GM23248 (cell line): ENCODE measurements at regions not wholly inside any gene's neighbourhood (a gene's known extent, or its start where the extent isn't known, plus 50 kb on each side); places are given as distances from the start of the nearest gene placed in this dataset.

Experiments used
- DNase-seq: peaks from one replicate; pipeline ENCODE4 v3.0.0-alpha.2; 2015
- H2AFZ ChIP-seq: fragments of 200-600 bp; sonication (generic); 2 replicates; pipeline ENCODE4 v1.6.1; 2016; ENCODE audit warnings: antibody characterized with exemption
- H3F3A ChIP-seq: fragments of 200-600 bp; sonication (generic); 2 replicates; pipeline ENCODE4 v1.6.1; 2016; ENCODE audit warnings: mild to moderate bottlenecking, antibody characterized with exemption, mixed run types; ENCODE audit not compliant: insufficient read depth
- H3K27ac ChIP-seq: fragments of 200-600 bp; sonication (generic); 2 replicates; pipeline ENCODE4 v1.5.1; 2016; ENCODE audit warnings: mild to moderate bottlenecking
- H3K27me3 ChIP-seq: fragments of 200-600 bp; sonication (generic); replicated peaks from 2 replicates; pipeline ENCODE4 v1.6.1; 2016; ENCODE audit warnings: mild to moderate bottlenecking; ENCODE audit not compliant: insufficient read depth
- H3K36me3 ChIP-seq: fragments of 200-600 bp; sonication (generic); 2 replicates; pipeline ENCODE4 v1.6.1; 2016; ENCODE audit warnings: low read depth, mild to moderate bottlenecking
- H3K4me1 ChIP-seq: fragments of 200-600 bp; sonication (generic); 2 replicates; pipeline ENCODE4 v1.6.1; 2016; ENCODE audit warnings: mild to moderate bottlenecking; ENCODE audit not compliant: insufficient read depth
- H3K4me2 ChIP-seq: fragments of 200-600 bp; sonication (generic); one replicate; pipeline ENCODE4 v1.6.1; 2016; ENCODE audit warnings: mild to moderate bottlenecking; ENCODE audit not compliant: unreplicated experiment
- H3K4me3 ChIP-seq: fragments of 200-600 bp; sonication (generic); 2 replicates; pipeline ENCODE4 v1.5.1; 2016; ENCODE audit warnings: mild to moderate bottlenecking
- H3K79me2 ChIP-seq: fragments of 200-600 bp; sonication (generic); 2 replicates; pipeline ENCODE4 v1.6.1; 2016; ENCODE audit warnings: mild to moderate bottlenecking; ENCODE audit not compliant: insufficient read depth
- H3K9ac ChIP-seq: fragments of 200-600 bp; sonication (generic); 2 replicates; pipeline ENCODE4 v1.6.1; 2016; ENCODE audit warnings: mild to moderate bottlenecking
- H3K9me2 ChIP-seq: fragments of 200-600 bp; sonication (generic); 2 replicates; pipeline ENCODE4 v1.6.1; 2016; ENCODE audit warnings: mixed run types, mild to moderate bottlenecking, moderate library complexity; ENCODE audit not compliant: insufficient read depth
- H3K9me3 ChIP-seq: fragments of 200-600 bp; sonication (generic); one replicate; pipeline ENCODE4 v1.6.1; 2017; ENCODE audit warnings: low read depth
- H4K20me1 ChIP-seq: fragments of 200-600 bp; sonication (generic); 2 replicates; pipeline ENCODE4 v1.6.0; 2016; ENCODE audit not compliant: insufficient read depth
- EZH2 ChIP-seq: fragments of 200-600 bp; sonication (generic); IDR thresholded peaks from 2 replicates; pipeline ENCODE4 v1.6.1; 2018; ENCODE audit warnings: antibody characterized with exemption, mild to moderate bottlenecking; ENCODE audit not compliant: insufficient read depth, poor library complexity, severe bottlenecking
- EZH2phosphoT487 ChIP-seq: fragments of 200-600 bp; sonication (generic); IDR thresholded peaks from 2 replicates; pipeline ENCODE4 v1.6.1; 2018; ENCODE audit warnings: antibody characterized with exemption, moderate library complexity, mild to moderate bottlenecking, low read depth; ENCODE audit not compliant: insufficient read depth
- WGBS, 2 experiments: methylation state at CpG; one replicate each; pipeline ENCODE4 v1.1.6; 2015 to 2017; ENCODE audit warnings: low lambda C conversion rate in 2 of 2, low coverage in 1 of 2; ENCODE audit errors: missing lambda C conversion rate in 2 of 2; 5-methylcytosine and 5-hydroxymethylcytosine counted together
- in situ Hi-C: fragments of 300-500 bp; cut with MboI; formaldehyde crosslinking; loops from 2 replicates; pipeline ENCODE4 v1.15.0; 2020

DNA sequence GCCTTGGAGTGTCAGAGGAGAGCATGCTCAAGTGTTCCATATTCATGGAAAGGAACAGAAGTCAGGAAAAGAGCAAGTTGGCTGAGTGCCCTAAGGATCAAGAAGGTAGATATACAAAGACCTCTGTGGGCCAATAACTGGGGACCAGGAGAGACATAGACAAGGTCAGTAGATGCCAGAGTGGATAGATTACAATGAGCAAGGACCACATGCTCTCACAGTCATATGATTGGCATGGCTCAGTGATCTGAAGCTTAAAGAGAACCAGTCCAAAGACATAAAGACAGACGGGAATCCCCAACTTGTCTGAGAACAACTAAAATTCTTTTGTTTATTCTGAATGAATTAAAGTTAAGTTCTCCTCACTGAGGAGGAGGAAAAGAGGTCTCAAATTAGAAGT, 289.7 kb downstream of the HS3ST1 start:
- Histone ChIP-seq H3K27me3 (no peaks in the 10 kb centered on the region), H3K79me2 (no peaks in the 10 kb centered on the region), H3K9ac (no peak overlapping the region), H3K9me3 (no peaks in the 10 kb centered on the region), H3K27ac (no peak overlapping the region), H3K36me3 (no peaks in the 10 kb centered on the region), H3F3A (no peaks in the 10 kb centered on the region), H3K4me3 (no peak overlapping the region), H3K4me1 (no peaks in the 10 kb centered on the region), H2AFZ (no peak overlapping the region), H3K4me2 (no peak overlapping the region), H3K9me2 (no peaks in the 10 kb centered on the region), H4K20me1 (no peaks in the 10 kb centered on the region)
- WGBS, 2 experiments, result 36 to 41% methylated on average over 1 of the region's 1 CpG
- in situ Hi-C loops, result no loop called here
- DNase-seq, result no peak
- no peak for TF ChIP-seq EZH2
- TF ChIP-seq EZH2phosphoT487, result no peak

DNA sequence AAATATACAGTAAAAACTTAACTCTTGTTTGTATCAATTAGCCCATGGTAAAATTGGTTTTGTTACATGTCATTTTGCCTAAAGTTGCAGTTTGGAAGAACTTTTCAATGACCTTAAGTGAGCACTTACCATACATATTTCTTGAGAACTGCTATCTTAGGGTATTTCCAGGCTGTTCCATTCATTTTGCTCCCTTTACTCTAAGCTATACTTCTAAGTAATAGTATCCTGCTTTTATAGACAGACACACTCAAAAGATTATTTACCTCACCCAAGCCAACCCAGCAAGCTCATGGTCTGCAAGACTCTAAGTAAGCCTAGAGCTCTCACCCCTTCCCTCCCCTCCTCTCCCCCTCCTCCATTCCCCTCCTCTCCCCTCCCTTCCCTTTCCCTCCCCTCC, 294.0 kb downstream of the HS3ST1 start:
- no peak overlapping the region for H3K9ac ChIP-seq
- no peaks in the 10 kb centered on the region for H3K79me2 ChIP-seq
- no peaks in the 10 kb centered on the region for H4K20me1 ChIP-seq
- no peaks in the 10 kb centered on the region for H3K9me3 ChIP-seq
- H3K27me3 ChIP-seq, result no peaks in the 10 kb centered on the region
- no peaks in the 10 kb centered on the region for H3K4me1 ChIP-seq
- no peak overlapping the region for H3K4me2 ChIP-seq
- no peak overlapping the region for H3K27ac ChIP-seq
- no peak overlapping the region for H3K4me3 ChIP-seq
- H3K9me2 ChIP-seq, result no peaks in the 10 kb centered on the region
- in situ Hi-C loops, result no loop called here
- no peaks in the 10 kb centered on the region for H3K36me3 ChIP-seq
- TF ChIP-seq EZH2phosphoT487 (no peak), EZH2 (no peak)
- H3F3A ChIP-seq, result no peaks in the 10 kb centered on the region
- no peak for DNase-seq
- no peak overlapping the region for H2AFZ ChIP-seq

DNA sequence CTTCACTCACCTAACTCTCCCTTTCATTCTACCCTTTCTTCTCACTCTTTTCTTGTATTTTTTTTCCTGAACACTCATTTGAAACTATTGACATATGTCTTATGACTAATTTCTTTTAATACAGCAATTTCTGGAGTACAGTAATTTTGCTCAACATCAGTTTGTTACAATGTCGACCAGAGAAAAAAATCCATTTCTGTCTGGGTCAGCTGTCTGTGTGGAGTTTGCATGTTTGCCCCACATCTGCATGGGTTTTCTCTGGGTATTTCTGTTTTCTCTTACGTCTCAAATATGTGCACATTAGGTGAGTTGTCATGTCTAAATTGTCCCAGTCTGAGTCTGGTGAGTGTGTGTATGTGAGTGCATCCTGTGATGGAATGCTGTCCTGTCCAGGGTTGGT, 294.8 kb downstream of the HS3ST1 start:
- Histone ChIP-seq H3K36me3 (no peaks in the 10 kb centered on the region), H3K4me3 (no peak overlapping the region), H3K9ac (no peak overlapping the region), H3K79me2 (no peaks in the 10 kb centered on the region), H3K27ac (no peak overlapping the region), H3K9me3 (no peaks in the 10 kb centered on the region), H3F3A (no peaks in the 10 kb centered on the region), H3K27me3 (no peaks in the 10 kb centered on the region), H3K4me2 (no peak overlapping the region), H3K4me1 (no peaks in the 10 kb centered on the region), H3K9me2 (no peaks in the 10 kb centered on the region), H2AFZ (no peak overlapping the region), H4K20me1 (no peaks in the 10 kb centered on the region)
- in situ Hi-C loops, result no loop called here
- WGBS, 2 experiments, result 7 to 14% methylated on average over 2 of the region's 2 CpGs
- no peak for TF ChIP-seq EZH2phosphoT487
- TF ChIP-seq EZH2, result no peak
- DNase-seq, result no peak

DNA sequence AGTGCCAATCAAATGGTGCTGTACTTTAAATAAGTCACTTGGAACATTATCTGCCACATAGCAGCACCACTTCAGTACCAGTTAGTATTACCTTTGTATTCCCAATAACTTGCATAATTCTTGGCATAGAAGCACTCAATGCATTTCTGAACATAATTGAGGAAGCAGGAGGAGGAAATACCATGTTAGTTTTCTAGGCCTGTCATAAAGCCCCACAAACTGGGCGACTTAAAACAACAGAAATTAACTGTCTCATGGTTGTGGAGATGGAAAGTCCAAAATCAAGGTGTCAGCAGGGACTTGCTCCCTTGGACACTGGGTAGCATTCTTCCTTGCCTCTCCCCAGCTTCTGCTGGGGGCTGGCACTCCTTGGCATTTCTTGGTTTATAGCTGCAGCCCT, 296.2 kb downstream of the HS3ST1 start:
- no peak for DNase-seq
- Histone ChIP-seq H3K4me3 (no peak overlapping the region), H4K20me1 (no peaks in the 10 kb centered on the region), H3K9ac (no peak overlapping the region), H3F3A (no peaks in the 10 kb centered on the region), H3K79me2 (no peaks in the 10 kb centered on the region), H3K4me2 (no peak overlapping the region), H2AFZ (no peak overlapping the region), H3K9me2 (no peaks in the 10 kb centered on the region), H3K36me3 (no peaks in the 10 kb centered on the region), H3K27me3 (no peaks in the 10 kb centered on the region), H3K27ac (no peak overlapping the region), H3K9me3 (no peaks in the 10 kb centered on the region), H3K4me1 (no peaks in the 10 kb centered on the region)
- WGBS, 2 experiments, result 0 to 3% methylated on average over 1 of the region's 1 CpG
- in situ Hi-C loops, result no loop called here
- TF ChIP-seq EZH2phosphoT487 (no peak), EZH2 (no peak)

DNA sequence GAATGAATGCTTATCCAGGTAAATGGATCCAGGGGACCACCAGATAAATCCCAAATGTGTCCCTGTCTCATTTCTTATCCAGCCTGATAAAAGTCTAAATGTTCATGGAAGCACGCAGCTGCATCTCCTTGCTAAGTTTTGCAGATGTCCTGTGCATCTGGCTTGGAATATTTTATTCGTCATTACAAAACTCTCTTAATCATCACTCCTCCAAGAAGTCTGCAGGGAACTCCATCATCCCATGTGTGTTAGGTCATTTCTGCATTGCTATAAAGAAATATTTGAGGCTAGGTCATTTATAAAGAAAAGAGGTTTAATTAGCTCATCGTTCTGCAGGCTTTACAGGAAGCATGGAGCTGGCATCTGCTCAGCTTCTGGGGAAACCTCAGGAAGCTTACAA, 297.2 kb downstream of the HS3ST1 start:
- H2AFZ ChIP-seq, result no peak overlapping the region
- H3K4me3 ChIP-seq, result no peak overlapping the region
- H3K79me2 ChIP-seq, result no peaks in the 10 kb centered on the region
- no peaks in the 10 kb centered on the region for H3K36me3 ChIP-seq
- H3F3A ChIP-seq, result no peaks in the 10 kb centered on the region
- H3K27me3 ChIP-seq, result no peaks in the 10 kb centered on the region
- H3K9me3 ChIP-seq, result no peaks in the 10 kb centered on the region
- no peak overlapping the region for H3K27ac ChIP-seq
- H4K20me1 ChIP-seq, result no peaks in the 10 kb centered on the region
- H3K4me2 ChIP-seq, result no peak overlapping the region
- WGBS, 2 experiments, result 5 to 6% methylated on average over 3 of the region's 3 CpGs
- H3K9me2 ChIP-seq, result no peaks in the 10 kb centered on the region
- no peaks in the 10 kb centered on the region for H3K4me1 ChIP-seq
- in situ Hi-C loops, result no loop called here
- DNase-seq, result no peak
- no peak overlapping the region for H3K9ac ChIP-seq
- TF ChIP-seq EZH2 (no peak), EZH2phosphoT487 (no peak)
